ENCODE measurements at regions not wholly inside any gene's neighbourhood (a gene's known extent, or its start where the extent isn't known, plus 50 kb on each side); places are given as distances from the start of the nearest gene placed in this dataset.

GRCh38 chr4:108527723-108528122, 92.7 kb upstream of the RPL34 start:
- DNase-seq (ENCODE audit: low read depth) = no peak

- DNase-seq (ENCODE audit: low read depth) = no peak
Observed at GRCh38 chr4:108520807-108521206, 99.6 kb upstream of the RPL34 start.

- DNase-seq (ENCODE audit: low read depth) = no peak
Observed at GRCh38 chr4:108519911-108520601, 100.3 kb upstream of the RPL34 start.

- DNase-seq (ENCODE audit: low read depth) = no peak
Observed at GRCh38 chr4:108519208-108519833, 101.1 kb upstream of the RPL34 start.

GRCh38 chr4:108512615-108513505, 107.5 kb upstream of the RPL34 start:
- peak; percentile 24 for DNase-seq (ENCODE audit: low read depth)

GRCh38 chr4:108511618-108512017, 108.8 kb upstream of the RPL34 start:
- no peak for DNase-seq (ENCODE audit: low read depth)

GRCh38 chr4:108502356-108502755, 118.0 kb upstream of the RPL34 start:
- no peak for DNase-seq (ENCODE audit: low read depth)

- no peak for DNase-seq (ENCODE audit: low read depth)
Observed at GRCh38 chr4:108498925-108499324, 121.5 kb upstream of the RPL34 start.

- no peak for DNase-seq (ENCODE audit: low read depth)
Observed at GRCh38 chr4:108493596-108493931, 126.8 kb upstream of the RPL34 start.

- no peak for DNase-seq (ENCODE audit: low read depth)
Observed at GRCh38 chr4:108492816-108493595, 127.4 kb upstream of the RPL34 start.

- DNase-seq (ENCODE audit: low read depth) = no peak
Observed at GRCh38 chr4:108488865-108489264, 131.5 kb upstream of the RPL34 start.

- DNase-seq (ENCODE audit: low read depth) = no peak
Observed at GRCh38 chr4:108486046-108486445, 134.3 kb upstream of the RPL34 start.

GRCh38 chr4:108484187-108484586, 136.2 kb upstream of the RPL34 start:
- DNase-seq (ENCODE audit: low read depth) = no peak

GRCh38 chr4:108483650-108484049, 136.7 kb upstream of the RPL34 start:
- DNase-seq (ENCODE audit: low read depth) = no peak

- DNase-seq (ENCODE audit: low read depth) = no peak
Observed at GRCh38 chr4:108483079-108483478, 137.3 kb upstream of the RPL34 start.

GRCh38 chr4:108480881-108481280, 139.5 kb upstream of the RPL34 start:
- no peak for DNase-seq (ENCODE audit: low read depth)

GRCh38 chr4:108477527-108478108, 142.8 kb upstream of the RPL34 start:
- DNase-seq (ENCODE audit: low read depth) = no peak

GRCh38 chr4:108473163-108473720, 147.1 kb upstream of the RPL34 start:
- DNase-seq (ENCODE audit: low read depth) = no peak

GRCh38 chr4:108466936-108467902, 153.2 kb upstream of the RPL34 start:
- DNase-seq (ENCODE audit: low read depth) = no peak

GRCh38 chr4:108465886-108466500, 154.4 kb upstream of the RPL34 start:
- DNase-seq (ENCODE audit: low read depth) = no peak

Measured in activated T-helper 1 cell treated with Interleukin-2 at 50 U/mL for 16 hours (primary cell).